Head of caudate nucleus (tissue), 42 donors: ENCODE measurements at regions not wholly inside any gene's neighbourhood (a gene's known extent, or its start where the extent isn't known, plus 50 kb on each side); places are given as distances from the start of the nearest gene placed in this dataset.
A peak's percentile ranks its signal among the peaks of the same experiment; 100 is the strongest.

Experiments
- DNase-seq, 42 donors: peaks; one replicate each; pipeline versions ENCODE4 v3.0.0 to v3.0.0-alpha.2; 2020 to 2021; ENCODE audit warnings: mixed read lengths in 7 of 42
- intact Hi-C: fragments of 100-400 bp; cut with DNase I; formaldehyde crosslinking; loops from one replicate; pipeline ENCODE4 v1.15.0; 2022

DNA sequence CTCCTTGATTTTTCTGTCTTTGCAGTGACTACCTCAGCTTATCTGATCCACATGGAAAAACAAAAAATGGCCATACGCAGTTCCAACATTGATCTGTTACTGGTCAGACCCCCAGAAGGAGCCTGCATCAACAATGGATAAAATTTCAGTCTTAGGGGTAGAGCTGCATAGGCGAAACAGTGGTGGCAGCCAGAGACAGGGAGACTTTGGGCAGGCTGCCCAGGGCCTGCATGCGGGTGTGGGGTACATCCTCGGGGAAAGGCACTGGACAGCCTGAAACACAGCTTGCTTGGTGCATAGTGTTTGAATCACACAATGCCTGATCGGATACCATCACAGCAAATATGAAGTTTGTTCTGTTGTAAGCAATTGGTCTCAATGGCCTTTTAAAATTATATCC, 847.8 kb downstream of the QKI start:
- intact Hi-C loops, result no loop called here
- peak in 3 of 42 donors; percentile 6 to 47 (median 40) for DNase-seq

DNA sequence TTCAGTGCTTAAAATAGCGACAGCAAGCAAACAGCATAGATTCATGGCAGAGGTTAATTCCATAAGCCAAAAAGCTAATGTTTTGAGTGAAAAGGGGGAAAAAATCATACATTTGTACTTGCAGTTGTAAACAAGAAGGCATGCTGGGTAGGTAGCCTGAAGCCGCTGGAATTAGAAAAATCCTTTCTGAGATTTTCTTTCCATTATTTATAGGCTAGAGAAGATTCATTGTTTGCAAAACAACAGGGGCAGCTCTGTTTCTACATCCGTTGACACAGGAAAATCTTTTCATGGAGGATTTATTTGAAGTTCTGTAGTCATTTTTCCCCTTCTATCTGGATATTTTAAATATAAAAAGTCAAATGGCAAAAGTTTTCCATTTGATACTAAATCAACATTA, 843.9 kb downstream of the QKI start:
- DNase-seq, result no peak
- intact Hi-C loops, result no loop called here

DNA sequence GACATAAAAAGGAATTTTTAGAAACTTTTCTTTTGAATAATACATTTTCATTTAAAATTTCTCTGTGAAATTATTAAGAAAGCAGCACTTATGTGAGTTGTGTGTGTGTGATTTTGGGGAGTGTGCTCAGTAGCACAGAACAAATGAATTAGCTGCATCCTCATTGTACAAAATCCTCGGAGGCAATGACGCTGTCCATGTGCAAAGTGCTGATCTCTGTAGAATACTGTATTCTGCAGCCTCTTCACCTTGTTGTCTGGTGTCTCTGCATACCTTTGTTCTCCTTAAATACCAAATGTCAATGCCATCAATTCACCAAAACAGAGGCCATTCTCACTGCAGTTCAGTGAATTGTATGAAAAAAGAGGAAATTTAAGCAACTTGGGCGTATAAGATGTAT, 838.4 kb downstream of the QKI start:
- DNase-seq, result no peak
- intact Hi-C loops, result no loop called here

DNA sequence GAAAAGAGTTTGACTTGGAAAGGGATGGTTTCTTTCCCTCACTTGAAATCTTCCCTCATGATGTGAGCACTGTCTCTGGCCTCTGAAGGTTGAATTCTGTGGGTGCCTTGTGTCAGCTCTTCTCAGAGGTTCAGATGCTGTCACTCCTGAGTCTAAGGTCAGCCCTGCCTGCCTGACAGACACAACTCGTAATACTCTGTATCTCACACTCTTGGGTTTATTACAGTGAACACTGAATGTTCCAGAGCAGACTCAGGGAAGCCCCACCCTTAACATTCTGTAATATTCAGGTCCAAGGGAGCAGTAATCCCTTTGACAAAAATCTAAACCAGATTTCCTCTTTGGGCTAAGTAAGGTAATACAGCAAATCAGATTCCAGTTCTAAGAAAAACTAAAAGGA, 837.8 kb downstream of the QKI start:
- intact Hi-C loops, result no loop called here

DNA sequence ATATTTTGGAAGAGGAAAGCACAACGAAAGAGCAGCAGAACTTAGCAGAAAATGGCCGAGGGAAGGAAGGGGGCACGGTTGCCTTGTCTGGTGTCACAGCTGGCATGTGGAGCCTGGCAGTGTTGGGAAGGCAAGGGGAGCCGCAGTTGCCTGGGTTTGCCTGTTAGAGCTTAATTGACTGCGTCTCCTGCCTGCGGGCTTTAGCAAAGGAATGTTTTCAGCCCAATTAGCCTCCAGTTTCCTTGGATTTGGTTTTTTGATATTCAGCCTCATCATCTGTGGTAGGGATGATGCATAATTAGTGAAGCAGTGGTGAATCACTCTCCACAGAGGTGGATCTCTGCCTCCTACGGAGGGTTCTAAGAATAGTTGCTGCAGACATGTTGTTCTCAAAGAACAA, 832.6 kb downstream of the QKI start:
- intact Hi-C loops, result no loop called here
- peak in 41 of 42 donors; percentile 12 to 83 (median 51) for DNase-seq

More for the DNA sequence above, 837.8 kb downstream of the QKI start:
- DNase-seq, result no peak

DNA sequence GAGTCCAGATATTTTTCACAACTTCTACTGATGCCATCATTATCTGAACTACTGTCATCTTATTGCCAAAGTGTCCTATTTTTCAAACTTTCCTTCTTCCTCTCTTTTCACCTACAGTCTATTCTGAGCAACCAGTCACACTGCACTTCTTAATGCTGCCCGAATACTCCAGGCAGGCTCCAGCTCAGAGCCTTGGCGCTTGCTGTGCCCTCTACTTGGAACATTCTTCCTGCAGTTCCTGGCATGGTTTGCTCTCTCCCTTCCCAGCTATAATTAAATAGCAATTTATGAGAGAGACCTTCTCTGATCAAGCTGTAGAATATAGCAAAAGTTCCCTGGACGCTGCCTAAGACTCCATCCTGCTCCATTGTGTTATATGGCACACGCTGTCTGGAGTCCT, 831.6 kb downstream of the QKI start:
- intact Hi-C loops, result no loop called here
- peak in 12 of 42 donors; percentile 18 to 57 (median 26) for DNase-seq

DNA sequence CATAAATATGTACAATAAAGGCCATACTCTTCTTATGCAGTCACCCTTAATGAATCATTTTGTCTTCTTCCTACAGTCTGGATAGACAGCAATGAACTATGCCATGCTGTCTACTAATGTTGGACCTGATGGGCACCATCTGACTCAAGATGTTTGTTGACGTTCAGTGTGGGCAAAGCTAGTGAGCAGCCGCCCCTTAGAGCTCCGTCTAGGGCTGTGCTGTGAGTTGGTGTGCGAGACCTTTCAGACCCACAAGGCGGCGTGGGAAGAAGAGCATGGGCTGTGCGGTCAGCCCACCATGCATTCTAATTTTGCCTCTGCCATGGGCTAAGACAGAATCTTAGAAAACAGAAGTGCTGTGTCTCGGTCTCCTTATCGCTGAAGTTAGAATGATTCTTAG, 829.4 kb downstream of the QKI start:
- DNase-seq, result no peak
- intact Hi-C loops, result no loop called here

DNA sequence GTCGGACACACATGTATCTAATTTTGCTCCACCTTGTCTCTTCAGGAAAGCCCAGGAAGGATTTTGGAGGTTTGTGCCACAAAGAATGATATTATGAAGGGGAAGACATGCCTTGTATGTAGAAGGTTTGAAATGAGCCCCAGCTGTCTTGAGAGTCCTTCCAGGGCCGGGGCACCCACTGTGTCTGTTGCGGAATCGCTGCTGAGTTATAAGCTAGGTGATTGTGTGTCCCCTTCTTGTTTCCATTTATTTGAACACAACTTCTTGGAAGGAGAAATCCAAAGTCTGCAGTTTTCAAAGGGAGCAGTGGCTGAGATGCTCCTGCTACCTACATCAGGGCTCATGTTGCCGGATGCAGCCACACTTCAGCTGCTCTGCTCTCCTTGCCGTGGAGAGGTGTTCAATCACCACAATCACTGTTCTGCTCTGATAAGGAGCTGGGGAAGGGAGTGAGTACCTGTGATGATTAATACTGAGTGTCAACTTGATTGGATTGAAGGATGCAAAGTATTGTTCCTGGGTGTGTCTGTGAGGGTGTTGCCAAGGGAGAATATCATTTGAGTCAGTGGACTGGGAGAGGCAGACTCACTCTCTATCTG, 828.6 kb downstream of the QKI start:
- intact Hi-C loops, result no loop called here
- peak in 11 of 42 donors; percentile 20 to 61 (median 31) for DNase-seq

DNA sequence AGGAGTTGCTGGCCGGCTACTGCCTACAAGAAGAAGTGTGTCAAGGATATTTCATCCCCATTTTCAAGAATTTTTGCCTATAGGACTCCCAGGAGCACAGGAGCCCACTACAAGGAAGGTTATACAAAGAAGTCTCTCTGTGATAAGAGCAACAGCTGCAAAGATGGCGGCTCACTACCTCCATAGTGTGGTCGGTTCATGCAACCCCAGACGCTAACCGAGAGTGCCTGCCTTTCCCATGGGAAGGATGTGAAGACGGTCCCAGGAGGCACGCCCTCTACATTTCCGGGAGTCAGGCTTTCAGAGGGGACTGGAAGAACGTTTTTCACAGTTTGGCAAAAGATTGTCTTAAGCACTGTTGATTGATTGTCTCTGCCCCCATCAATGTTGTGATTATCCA, 816.3 kb downstream of the QKI start:
- intact Hi-C loops, result no loop called here
- DNase-seq, result peak in 1 of 42 donors; percentile 24

DNA sequence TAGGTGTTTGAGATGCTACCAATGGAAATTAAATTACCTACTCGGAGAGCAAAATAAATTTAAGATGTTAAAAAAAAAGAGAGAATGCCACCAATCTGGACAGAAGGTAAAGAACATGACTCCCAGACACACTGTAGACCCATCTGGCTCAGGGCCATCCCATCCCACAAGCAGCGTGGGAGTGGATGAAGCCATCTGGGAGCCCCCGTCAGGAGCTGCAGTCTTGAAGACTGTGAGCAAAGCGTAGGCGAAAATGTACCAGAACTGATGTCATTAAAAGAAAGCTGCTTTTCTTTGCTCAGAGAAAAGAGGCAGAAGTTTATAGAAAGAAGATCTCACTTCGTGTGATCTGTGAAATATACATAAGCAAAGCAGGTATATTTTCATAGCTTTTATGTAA, 815.7 kb downstream of the QKI start:
- peak in 26 of 42 donors; percentile 17 to 71 (median 43) for DNase-seq
- intact Hi-C loops, result no loop called here

DNA sequence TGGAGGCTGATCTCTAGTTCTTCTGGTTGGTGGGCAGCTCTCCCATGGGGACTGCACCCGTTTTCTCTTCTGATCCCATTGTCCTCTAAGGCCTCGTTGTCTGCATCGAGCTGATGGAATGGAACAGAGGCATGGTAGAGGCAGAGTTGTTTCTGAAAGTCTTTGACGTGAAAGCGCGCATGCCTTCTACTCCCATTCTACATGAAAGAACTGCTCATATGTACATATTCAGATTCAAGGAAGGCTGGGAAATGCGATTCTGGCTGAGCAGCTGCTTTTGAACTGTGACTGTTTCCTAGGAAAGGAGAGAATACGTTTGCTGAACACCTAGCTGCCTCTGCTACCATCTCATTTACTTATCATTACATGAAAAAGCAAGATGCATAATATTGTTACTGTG, 815.2 kb downstream of the QKI start:
- intact Hi-C loops, result no loop called here
- DNase-seq, result no peak

DNA sequence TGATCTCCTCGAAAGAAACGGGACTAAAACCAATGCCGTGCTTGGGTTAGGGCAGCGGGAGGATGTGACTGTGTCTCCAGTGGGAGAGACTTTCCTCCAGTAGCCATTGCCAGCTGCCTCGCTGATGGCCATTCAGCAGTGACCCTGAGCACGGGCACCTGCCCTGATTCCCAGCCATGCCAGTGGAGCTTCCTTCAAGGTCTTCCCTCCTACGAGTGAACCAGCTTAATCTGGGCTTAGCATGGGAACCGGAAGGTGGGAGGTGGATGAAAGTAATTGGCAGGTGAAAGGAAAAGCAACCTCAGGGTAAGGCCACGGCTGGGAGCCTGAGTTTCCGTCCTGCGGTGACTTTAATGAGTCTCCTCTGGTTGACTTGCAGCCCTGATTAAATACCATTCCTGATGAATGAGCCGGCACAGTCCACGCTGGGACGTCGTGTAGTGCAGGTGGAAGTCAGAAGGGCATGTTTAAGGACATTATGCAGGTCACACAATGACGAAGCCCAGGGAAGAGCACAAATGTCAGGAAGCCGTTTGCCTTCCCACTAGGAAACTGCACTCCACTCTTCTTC, 813.5 kb downstream of the QKI start:
- intact Hi-C loops, result no loop called here
- DNase-seq, result no peak

DNA sequence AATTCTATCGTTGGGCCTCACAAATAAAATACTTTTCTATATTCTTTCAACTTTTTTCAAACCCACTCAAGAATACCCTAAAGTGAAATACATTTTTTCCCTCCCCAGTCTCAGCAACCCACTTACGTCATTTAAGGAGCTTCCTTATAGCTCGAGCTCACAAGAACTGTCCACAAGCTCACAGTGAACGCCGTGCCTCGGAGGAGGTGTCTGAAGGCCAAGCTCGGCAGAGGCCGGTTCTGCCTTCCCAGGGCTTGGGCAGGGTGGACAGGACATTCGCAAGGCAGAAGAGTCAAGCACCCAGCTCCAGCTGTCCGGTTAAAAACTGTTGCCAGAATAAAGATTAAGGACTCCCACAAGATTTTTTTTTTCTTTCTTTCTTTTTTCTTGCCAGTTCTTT, 802.3 kb downstream of the QKI start:
- intact Hi-C loops, result no loop called here
- DNase-seq, result peak in 2 of 42 donors; percentile 12 to 26

DNA sequence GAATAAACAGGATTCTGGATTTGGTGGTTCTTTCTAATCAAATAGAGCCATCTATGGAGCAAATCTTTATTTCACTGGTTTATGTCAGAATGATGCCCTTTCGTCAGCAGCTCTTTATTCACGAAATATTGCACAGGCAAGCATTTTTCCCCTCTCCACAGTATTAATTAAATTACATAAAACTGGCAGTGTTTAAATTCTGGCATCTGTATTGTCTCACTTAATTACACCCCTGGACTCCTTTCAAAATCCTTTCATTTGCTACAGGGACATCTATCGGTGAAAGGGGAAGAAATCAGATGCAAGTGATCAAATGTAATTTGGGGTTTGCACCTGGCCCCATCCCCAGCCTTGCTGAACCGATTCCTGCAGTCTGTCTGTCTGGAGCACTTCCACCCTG, 801.9 kb downstream of the QKI start:
- intact Hi-C loops, result no loop called here
- peak in 1 of 42 donors; percentile 18 for DNase-seq

DNA sequence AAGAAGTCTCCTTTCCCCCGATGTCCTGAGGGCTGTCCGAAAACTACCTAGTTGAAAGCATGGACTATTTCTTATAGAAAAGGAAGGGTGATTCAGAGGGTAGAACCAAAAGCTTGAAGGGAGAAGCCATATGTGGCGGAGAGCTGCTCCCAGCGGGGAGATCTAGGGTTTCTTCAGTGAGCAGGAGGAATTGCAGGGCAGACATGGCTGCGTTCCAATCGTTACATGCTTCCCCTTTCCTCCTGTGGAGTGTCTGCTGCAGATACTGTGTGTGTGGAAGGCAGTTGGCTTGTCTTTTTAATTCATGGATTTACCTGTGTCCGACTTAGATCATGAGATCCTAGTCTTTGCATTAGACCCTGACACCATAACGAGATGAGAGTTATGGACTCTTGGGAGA, 799.5 kb downstream of the QKI start:
- DNase-seq, result no peak

DNA sequence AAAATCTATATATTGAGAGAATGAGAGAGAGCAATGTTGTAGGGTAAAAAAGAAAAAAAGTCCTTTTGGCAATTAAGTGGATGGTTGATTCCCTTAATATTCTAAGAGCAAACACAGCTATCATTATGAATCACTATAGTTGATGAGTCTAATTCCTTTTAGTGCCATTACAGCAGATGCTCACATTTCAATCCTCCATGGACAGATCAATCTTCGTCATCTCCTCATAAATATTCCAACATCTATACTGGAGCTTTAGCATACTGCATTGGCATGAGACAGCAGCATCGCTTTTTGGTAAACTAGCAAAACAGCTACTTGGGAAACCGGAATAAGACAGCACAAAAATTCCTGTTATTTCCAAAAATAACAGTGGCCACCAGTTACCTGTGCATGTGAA, 796.7 kb downstream of the QKI start:
- intact Hi-C loops, result no loop called here
- DNase-seq, result no peak

More for the DNA sequence above, 799.5 kb downstream of the QKI start:
- intact Hi-C loops, result no loop called here

DNA sequence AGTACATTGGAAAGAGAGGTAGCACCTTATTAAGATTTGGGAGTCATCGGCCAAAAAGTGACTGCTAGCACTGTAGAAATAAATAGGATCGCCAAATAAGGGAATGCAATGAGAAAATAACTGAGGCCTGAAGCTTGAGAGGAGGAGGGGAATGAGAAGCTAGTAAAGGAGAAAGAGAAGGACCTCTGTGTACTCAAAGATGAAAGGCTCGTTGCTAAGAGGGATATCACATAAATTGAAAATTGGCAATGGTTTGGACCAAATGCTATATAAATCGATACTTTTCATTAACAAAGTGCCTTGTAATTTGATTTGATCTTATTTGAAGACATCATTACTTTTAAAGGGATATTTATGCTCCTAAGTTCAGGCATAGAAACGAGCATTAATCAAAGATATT, 796.3 kb downstream of the QKI start:
- no peak for DNase-seq
- intact Hi-C loops, result no loop called here

DNA sequence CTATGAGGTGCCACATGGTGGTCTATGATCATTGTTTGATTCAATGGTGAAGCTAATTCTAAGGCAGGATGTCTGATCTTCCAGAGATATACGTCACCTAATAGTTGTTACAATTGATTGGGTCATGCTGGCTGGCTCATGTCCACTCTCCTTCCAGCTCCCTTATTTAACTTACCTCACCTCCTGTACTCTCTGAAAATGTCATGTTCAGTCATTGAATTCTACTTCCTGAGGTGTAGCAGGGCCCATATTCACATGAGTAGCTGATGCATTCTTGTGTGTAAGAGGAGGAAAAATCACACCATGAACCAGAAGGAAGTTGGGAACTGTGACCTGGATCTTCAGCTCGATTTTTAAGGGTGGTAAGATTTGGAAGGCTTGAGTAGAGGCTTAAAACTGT, 795.8 kb downstream of the QKI start:
- intact Hi-C loops, result no loop called here
- no peak for DNase-seq

DNA sequence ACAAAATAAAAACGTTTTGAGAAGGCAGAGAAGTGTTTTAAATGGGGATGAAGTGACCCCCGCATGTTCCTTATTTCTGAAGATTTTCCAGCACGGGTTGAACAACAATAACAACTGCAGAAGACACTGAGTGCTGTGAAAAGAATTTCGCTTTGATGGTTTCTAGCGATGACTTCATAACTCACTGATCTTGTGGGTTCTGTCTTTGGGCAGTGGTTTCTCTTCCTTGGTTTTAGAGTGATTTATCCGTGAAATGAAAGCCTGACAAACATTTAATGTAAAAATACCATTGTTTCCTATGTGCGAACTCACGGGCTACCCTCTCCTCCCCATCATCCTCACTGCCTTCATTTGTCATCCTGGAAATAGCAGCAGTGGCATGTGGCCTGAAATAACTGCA, 793.9 kb downstream of the QKI start:
- intact Hi-C loops, result no loop called here
- DNase-seq, result no peak

DNA sequence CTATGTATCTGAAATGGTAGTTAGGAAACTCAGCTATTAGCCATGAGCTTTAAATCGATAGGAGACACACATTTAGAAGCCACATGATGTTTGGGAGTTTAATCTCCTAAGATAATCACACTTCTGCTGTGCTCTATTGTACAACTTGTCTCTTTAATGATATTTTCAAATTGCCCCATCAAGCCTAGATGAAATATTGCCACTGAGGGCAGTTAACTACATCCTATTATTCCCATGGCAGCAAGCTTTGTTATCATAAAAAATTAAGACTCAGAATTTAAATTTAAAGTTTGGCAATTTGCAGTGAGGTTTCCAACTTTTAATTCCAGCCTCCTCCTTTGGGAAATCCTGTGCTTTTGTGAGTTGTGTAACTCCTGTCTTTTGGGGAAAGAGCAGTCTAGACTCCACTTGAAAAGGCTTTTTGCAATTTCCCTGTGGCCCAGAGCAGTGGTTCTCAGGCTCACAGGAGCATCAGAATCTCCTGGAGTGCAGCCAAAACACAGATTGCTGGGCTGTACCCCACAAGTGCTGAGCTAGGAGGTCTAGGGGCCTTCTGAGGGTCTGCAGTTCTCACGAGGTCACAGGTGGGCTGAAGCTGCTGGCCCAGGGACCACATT, 792.4 kb downstream of the QKI start:
- intact Hi-C loops, result no loop called here
- no peak for DNase-seq

DNA sequence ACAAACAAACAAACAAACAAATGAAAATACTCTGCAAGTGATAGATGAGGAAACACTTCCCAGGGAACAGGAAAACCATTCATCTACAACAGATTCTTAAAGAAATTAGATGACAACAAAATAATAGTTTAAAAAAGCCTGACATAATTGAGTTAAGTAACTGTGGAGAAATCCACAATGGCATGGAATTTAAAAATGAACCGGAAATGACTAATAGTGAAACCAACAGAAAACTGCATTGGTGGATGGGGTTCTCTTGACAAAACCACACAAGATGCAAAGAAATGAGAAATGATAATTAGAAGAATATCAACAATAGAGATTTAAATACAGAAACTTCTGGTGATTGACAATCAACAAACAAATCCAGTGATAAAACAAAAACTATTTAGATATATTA, 785.6 kb downstream of the QKI start:
- intact Hi-C loops, result no loop called here
- DNase-seq, result no peak
